ENCODE measurements at regions not wholly inside any gene's neighbourhood (a gene's known extent, or its start where the extent isn't known, plus 50 kb on each side); places are given as distances from the start of the nearest gene placed in this dataset.

DNA sequence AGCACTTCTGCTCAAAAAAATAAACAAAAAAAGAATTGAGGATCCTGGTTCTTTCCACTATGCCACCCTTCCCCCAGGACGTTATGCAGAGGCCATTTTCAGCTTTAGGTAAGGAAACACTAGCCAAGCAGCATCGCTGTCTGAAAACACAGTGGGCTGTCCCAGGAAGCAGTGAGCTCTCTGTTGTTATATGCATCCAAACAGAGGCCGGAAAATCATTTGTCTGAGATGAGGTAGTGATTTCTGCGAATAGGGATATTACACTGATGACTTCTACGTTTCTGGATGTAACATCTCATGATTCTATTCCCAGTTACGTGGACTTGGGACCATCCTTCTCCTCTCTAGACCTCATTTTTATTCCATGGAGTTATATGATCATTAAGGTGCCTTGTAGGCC, 137.2 kb downstream of the OMA1 start:
- no peak for DNase-seq
- no peaks in the 10 kb centered on the region for H3K27me3 ChIP-seq (ENCODE audit: control insufficient read depth, insufficient read depth, low read length, poor library complexity, severe bottlenecking)
- no peak overlapping the region for H3K9ac ChIP-seq (ENCODE audit: extremely low read depth, low read length, poor library complexity, severe bottlenecking)
- no peak overlapping the region for H3K4me3 ChIP-seq (ENCODE audit: low read length)
- 83 to 91% methylated on average over 5 to 6 of the region's 6 CpGs for WGBS, 2 experiments (ENCODE audit: insufficient coverage in 1 of 2, insufficient read length in 1 of 2)
- H3K36me3 Mint-ChIP-seq (ENCODE audit: low read depth): no peaks in the 10 kb centered on the region
- no peaks in the 10 kb centered on the region for H3K36me3 ChIP-seq (ENCODE audit: control insufficient read depth, insufficient read depth, low read length)
- H3K9me3 Mint-ChIP-seq: no peaks in the 10 kb centered on the region
- H3K9me3 ChIP-seq (ENCODE audit: control insufficient read depth, low read length): no peaks in the 10 kb centered on the region
- no peaks in the 10 kb centered on the region for H3K4me1 ChIP-seq (ENCODE audit: control insufficient read depth, insufficient read depth, low read length)
- no peak overlapping the region for H3K27ac Mint-ChIP-seq
- H3K27me3 Mint-ChIP-seq (ENCODE audit: insufficient read depth): no peaks in the 10 kb centered on the region
- no peaks in the 10 kb centered on the region for H3K4me1 Mint-ChIP-seq
- TF ChIP-seq, protein P1, sequence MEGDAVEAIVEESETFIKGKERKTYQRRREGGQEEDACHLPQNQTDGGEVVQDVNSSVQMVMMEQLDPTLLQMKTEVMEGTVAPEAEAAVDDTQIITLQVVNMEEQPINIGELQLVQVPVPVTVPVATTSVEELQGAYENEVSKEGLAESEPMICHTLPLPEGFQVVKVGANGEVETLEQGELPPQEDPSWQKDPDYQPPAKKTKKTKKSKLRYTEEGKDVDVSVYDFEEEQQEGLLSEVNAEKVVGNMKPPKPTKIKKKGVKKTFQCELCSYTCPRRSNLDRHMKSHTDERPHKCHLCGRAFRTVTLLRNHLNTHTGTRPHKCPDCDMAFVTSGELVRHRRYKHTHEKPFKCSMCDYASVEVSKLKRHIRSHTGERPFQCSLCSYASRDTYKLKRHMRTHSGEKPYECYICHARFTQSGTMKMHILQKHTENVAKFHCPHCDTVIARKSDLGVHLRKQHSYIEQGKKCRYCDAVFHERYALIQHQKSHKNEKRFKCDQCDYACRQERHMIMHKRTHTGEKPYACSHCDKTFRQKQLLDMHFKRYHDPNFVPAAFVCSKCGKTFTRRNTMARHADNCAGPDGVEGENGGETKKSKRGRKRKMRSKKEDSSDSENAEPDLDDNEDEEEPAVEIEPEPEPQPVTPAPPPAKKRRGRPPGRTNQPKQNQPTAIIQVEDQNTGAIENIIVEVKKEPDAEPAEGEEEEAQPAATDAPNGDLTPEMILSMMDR (conservative IDR thresholded peaks at IDR 0.05): no peak
- no peak overlapping the region for H3K27ac ChIP-seq (ENCODE audit: low read depth, low read length)
- no peak overlapping the region for H3K4me3 Mint-ChIP-seq

DNA sequence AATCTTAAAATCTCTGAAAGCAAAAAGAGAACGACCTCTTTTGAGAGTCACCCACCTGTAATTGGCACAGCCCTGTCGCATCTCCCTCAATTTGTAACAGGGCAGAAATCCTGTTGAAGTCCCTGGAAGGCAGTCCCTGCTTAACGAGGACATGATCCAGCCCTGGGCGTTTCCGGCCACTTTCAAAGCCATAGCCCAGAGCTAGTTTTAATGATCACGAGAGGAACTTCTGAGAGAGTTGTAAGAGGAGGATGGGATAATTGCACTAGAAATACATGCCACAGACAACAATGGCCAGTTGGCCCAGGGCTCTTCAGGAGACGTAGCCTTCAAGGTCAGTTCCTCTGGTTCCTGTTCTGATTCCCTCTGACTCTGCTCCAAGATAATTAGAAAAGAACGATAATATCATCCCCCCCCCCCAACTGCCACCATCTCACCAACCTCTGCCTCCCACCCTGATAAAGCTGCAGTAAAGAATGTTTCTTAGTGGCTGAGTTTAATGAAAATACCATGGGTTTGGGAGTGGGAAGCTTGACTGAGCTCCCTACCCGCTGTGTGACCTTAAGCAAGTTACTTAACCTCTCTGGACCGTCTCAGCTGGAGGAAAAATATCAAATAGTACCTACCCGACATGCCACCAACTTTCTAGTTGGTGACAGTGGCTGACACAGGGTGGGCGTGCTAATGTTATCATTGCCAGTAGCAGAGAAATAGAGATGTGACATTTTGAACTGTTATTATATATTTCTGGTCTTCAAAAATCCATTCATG, 140.0 kb downstream of the OMA1 start:
- H3K9me3 ChIP-seq (ENCODE audit: control insufficient read depth, low read length): no peaks in the 10 kb centered on the region
- WGBS, 2 experiments (ENCODE audit: insufficient coverage in 1 of 2, insufficient read length in 1 of 2): 74 to 78% methylated on average over 9 to 11 of the region's 12 CpGs
- no peaks in the 10 kb centered on the region for H3K4me1 ChIP-seq (ENCODE audit: control insufficient read depth, insufficient read depth, low read length)

DNA sequence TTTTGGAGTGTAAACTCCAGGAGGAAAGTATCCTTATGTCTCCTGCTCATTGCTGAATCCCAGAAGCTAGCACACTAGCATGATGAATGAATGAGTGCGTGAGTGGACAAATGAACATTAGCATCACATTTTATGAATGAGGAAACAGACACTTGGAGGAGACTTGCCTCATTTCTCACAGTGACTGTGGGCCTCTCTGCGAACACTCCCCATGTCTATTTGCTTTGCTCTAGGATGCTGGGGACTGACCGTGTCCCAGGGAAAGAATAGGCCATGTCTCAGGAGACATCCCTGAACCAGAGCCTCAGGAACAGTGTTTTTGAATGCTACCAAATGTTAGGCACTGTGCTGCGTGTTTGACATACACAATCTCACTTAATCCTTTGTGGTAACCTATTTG, 140.9 kb downstream of the OMA1 start:
- Histone ChIP-seq H3K36me3 (ENCODE audit: control insufficient read depth, insufficient read depth, low read length) (no peaks in the 10 kb centered on the region), H3K27ac (ENCODE audit: low read depth, low read length) (no peak overlapping the region), H3K4me1 (ENCODE audit: control insufficient read depth, insufficient read depth, low read length) (no peaks in the 10 kb centered on the region), H3K27me3 (ENCODE audit: control insufficient read depth, insufficient read depth, low read length, poor library complexity, severe bottlenecking) (no peaks in the 10 kb centered on the region), H3K9me3 (ENCODE audit: control insufficient read depth, low read length) (no peaks in the 10 kb centered on the region), H3K4me3 (ENCODE audit: low read length) (no peak overlapping the region), H3K9ac (ENCODE audit: extremely low read depth, low read length, poor library complexity, severe bottlenecking) (no peak overlapping the region)
- H3K36me3 Mint-ChIP-seq (ENCODE audit: low read depth): no peaks in the 10 kb centered on the region
- no peaks in the 10 kb centered on the region for H3K27me3 Mint-ChIP-seq (ENCODE audit: insufficient read depth)
- TF ChIP-seq, protein P1 (conservative IDR thresholded peaks at IDR 0.05): no peak
- no peaks in the 10 kb centered on the region for H3K9me3 Mint-ChIP-seq
- no peak for DNase-seq
- H3K27ac Mint-ChIP-seq: no peak overlapping the region
- H3K4me1 Mint-ChIP-seq: no peaks in the 10 kb centered on the region
- no peak overlapping the region for H3K4me3 Mint-ChIP-seq
- WGBS, 2 experiments (ENCODE audit: insufficient coverage in 1 of 2, insufficient read length in 1 of 2): 86 to 91% methylated on average over 4 of the region's 4 CpGs

More for the DNA sequence above, 140.0 kb downstream of the OMA1 start:
- Histone ChIP-seq H3K4me3 (ENCODE audit: low read length) (no peak overlapping the region), H3K27me3 (ENCODE audit: control insufficient read depth, insufficient read depth, low read length, poor library complexity, severe bottlenecking) (no peaks in the 10 kb centered on the region), H3K36me3 (ENCODE audit: control insufficient read depth, insufficient read depth, low read length) (no peaks in the 10 kb centered on the region), H3K27ac (ENCODE audit: low read depth, low read length) (no peak overlapping the region), H3K9ac (ENCODE audit: extremely low read depth, low read length, poor library complexity, severe bottlenecking) (no peak overlapping the region)
- Mint-ChIP-seq H3K4me3 (no peak overlapping the region), H3K27me3 (ENCODE audit: insufficient read depth) (no peaks in the 10 kb centered on the region), H3K27ac (no peak overlapping the region), H3K9me3 (no peaks in the 10 kb centered on the region), H3K4me1 (no peaks in the 10 kb centered on the region), H3K36me3 (ENCODE audit: low read depth) (no peaks in the 10 kb centered on the region)
- no peak for DNase-seq
- TF ChIP-seq, protein P1 (conservative IDR thresholded peaks at IDR 0.05): no peak
